Stimulated activated CD8-positive, alpha-beta memory T cell treated with anti-CD3 and anti-CD28 coated beads, Interleukin-12 subunit alpha, Interleukin-12 subunit beta, amount 100 ng/mL, for 4 hours (primary cell): ENCODE measurements at regions not wholly inside any gene's neighbourhood (a gene's known extent, or its start where the extent isn't known, plus 50 kb on each side); places are given as distances from the start of the nearest gene placed in this dataset.
"Not testable (repeated sequence)": the region's sequence is repeated elsewhere in the genome, so short reads cannot be mapped to it uniquely, and the experiment has no call there.

Experiments used
- DNase-seq: peaks from one replicate; pipeline ENCODE4 v3.0.0-alpha.2; 2020; ENCODE audit warnings: low read depth

DNA sequence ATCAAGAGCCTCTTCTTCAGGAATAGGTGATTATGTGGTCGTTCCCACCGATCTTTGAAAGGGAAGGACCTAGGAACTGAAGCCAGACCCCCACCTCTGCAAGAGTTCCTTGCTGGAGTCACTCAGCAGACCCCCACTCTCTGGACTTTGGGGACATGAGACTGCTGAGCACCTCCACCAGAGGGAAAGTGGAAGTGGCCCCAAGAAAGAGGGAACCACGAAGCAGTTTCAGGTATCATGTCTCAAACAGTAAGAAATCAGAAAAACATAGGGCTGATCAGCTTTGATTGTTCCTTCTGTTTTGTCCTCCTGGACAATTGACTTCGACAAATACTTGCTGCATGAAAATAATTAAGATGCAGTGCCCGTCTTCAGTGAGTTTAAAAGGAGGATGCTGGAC is 84.2 kb upstream of the ADORA2B start:
- not testable (repeated sequence) for DNase-seq

GRCh38 chr17:15864061-15864460 is 80.9 kb upstream of the ADORA2B start:
- DNase-seq: not testable (repeated sequence)

DNA sequence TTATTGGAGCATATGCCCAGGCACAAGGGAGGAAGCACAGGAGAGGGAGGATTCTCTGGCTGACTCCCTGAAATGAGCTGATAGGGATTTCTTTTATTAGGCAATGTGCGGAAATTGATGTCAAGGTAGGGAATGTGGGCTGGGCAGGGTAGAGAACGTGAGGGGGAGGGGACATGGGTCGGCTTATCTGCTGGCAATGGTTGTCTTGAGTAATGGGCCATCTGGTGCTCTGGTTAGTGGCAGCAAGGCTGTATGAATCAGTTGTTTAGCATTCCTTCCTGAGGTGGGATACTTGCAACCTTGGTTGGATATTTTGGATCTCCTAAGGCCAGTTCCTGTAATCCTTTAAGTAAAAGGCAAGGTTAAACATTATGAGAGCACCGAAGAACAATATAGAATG is 80.5 kb upstream of the ADORA2B start:
- not testable (repeated sequence) for DNase-seq

- DNase-seq: not testable (repeated sequence)
Measured at GRCh38 chr17:15866015-15866414, 78.9 kb upstream of the ADORA2B start.

DNA sequence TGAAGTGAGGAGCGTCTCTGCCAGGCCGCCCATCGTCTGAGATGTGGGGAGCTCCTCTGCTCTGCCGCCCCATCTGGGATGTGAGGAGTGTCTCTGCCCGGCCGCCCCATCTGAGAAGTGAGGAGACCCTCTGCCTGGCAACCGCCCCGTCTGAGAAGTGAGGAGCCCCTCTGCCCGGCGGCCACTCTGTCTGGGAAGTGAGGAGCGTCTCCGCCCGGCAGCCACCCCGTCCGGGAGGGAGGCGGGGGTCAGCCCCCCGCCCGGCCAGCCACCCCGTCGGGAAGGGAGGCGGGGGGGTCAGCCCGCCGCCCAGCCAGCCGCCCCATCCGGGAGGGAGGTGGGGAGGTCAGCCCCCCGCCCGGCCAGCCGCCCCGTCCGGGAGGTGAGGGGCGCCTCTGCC is 77.6 kb upstream of the ADORA2B start:
- DNase-seq: not testable (repeated sequence)

- DNase-seq: not testable (repeated sequence)
Measured at GRCh38 chr17:15869868-15870267, 75.1 kb upstream of the ADORA2B start.

DNA sequence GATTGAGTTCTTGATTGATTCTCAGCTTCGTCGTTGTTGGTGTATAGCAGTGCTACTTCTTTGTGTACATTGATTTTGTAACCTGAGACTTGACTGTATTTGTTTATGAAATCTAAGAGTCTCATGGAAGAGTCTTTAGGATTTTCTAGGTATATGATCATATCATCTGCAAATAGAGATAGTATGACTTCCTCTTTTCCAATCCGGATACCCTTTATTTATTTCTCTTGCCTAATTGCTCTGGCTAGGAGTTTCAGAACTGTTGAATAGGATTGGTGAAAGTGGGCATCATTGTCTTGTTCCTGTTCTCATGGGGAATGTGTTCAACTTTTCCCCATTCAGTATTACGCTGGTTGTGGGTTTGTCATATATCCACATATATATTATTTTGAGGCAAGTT is 72.3 kb upstream of the ADORA2B start:
- DNase-seq: not testable (repeated sequence)

- not testable (repeated sequence) for DNase-seq
Measured at GRCh38 chr17:15877882-15878500, 66.9 kb upstream of the ADORA2B start.

- DNase-seq: no peak
Measured at GRCh38 chr17:15882058-15882720, 62.7 kb upstream of the ADORA2B start.

DNA sequence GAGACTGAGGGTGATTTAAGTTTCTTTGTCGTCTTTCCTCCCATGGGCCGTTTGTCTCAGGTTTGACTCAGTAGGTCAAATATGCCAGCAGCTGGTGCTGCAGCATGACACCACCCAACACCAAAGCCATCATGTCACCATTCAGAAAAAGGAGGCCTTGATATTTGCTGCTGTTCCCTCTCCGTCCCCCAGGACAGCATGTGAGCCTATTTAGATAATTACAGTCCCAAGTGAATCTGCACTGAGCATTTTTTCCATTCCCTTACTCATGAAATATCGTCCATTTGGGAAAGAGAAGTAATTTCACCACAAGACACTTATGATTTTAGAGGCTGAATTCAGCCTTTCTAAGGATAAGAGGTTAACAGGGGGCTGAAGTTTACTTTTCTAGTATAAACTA is 62.2 kb upstream of the ADORA2B start:
- DNase-seq: no peak

- no peak for DNase-seq
Measured at GRCh38 chr17:15883617-15884111, 61.3 kb upstream of the ADORA2B start.

GRCh38 chr17:15884731-15885130 is 60.2 kb upstream of the ADORA2B start:
- DNase-seq: no peak

GRCh38 chr17:15885770-15886169 is 59.2 kb upstream of the ADORA2B start:
- DNase-seq: no peak

- DNase-seq: no peak
Measured at GRCh38 chr17:15886221-15886620, 58.7 kb upstream of the ADORA2B start.

DNA sequence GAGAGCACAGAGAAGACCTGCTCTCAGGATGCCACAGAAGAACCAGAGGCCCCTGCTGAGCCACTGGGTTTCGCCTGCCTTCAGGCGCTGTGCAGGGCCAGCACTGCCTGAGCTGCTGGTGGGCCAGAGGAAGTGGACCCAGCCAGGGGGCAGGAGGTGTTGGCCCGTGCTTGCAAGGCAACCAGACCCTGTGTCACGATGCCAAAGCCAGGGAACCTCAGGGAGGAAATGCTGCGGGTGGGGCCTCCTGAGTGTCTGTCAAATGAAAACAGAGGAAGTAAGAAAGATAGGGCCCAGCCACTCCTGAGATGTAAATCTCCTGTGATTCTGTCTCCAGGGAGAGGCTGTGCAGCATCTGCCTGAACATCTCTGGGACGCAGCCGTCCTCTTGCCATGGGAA is 58.1 kb upstream of the ADORA2B start:
- no peak for DNase-seq

GRCh38 chr17:15888436-15888835 is 56.5 kb upstream of the ADORA2B start:
- DNase-seq: no peak

GRCh38 chr17:15890279-15890892 is 54.5 kb upstream of the ADORA2B start:
- DNase-seq: no peak

- no peak for DNase-seq
Measured at GRCh38 chr17:15891318-15891717, 53.6 kb upstream of the ADORA2B start.

DNA sequence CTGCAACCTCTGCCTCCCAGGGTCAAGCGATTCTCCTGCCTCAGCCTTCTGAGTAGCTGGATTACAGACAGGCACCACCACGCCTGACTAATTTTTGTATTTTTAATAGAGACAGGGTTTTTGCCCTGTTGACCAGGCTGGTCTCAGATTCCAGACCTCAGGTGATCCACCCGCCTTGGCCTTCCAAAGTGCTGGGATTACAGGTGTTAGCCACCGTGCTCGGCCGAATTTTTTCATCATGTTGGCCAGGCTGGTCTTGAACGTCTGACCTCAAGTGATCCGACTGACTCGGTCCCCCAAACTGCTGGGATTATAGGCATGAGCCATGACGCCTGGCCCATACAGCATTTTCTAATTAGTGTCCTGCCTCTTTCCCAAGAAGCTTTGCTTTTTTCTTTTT is 52.7 kb upstream of the ADORA2B start:
- no peak for DNase-seq

DNA sequence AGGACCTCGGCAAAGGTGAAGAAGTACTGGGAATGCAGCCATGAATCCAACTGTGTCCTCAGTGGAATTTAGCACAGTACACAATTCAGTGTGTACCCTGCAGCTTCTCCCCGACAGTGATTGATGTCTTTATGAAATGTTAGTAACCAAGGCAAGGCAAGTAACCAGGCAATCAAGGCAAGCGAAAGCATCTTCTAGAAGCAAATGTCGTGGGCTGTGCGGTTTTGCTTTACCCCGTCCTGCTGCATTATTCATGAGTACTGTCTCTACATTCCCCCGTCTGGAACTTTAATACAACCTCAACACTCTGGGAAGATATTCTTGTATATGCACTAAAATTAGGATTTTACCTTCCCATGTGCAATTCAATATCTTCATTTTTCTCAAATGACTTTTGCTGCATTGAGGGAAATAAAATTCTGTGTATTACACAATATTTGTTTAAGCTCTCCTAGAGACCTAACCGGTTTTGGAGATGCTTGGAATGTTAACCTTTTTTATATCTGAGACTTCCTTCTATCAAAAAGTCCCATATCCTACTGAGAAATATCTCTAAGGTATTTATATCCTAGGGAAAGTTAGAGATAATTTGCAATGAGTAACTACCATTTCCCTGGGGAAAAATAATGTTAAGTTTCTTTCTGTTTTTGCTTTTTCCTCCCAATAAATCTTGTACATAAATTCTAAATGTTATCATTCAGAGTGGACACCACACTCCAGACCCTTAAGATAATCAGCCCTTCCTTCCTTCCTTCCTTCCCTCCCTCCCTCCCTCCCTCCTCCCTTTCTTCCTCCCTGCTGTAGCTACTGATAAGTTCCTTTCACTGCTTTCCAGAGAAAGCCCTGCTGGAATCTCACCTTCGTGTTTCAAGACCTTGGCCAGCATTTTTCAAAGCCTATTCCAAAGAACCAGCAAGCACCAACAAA is 51.9 kb upstream of the ADORA2B start:
- no peak for DNase-seq

GRCh38 chr17:15893658-15894024 is 51.3 kb upstream of the ADORA2B start:
- no peak for DNase-seq

GRCh38 chr17:15894258-15894657 is 50.7 kb upstream of the ADORA2B start:
- DNase-seq: no peak
